Gastrocnemius medialis (tissue), 4 donors: ENCODE measurements at regions not wholly inside any gene's neighbourhood (a gene's known extent, or its start where the extent isn't known, plus 50 kb on each side); places are given as distances from the start of the nearest gene placed in this dataset.

Experiments used
- ATAC-seq, 2 donors: fragments of 150-250 bp; one replicate each; pipeline ENCODE4 v1.9.1; 2016
- DNase-seq, 2 donors: peaks; one replicate each; pipeline ENCODE4 v3.0.0-alpha.2; 2019
- H3K27ac ChIP-seq, 4 donors: fragments of 200-600 bp; sonication (generic); 1 replicate in 1 of 4; 2 replicates in 3 of 4; pipeline ENCODE4 v1.5.1; 2016 to 2018; ENCODE audit warnings: mild to moderate bottlenecking in 2 of 4, moderate library complexity in 1 of 4
- H3K27me3 ChIP-seq, 3 donors: fragments of 200-600 bp; sonication (generic) in 2 of 3; 1 replicate in 1 of 3; 2 replicates in 2 of 3; pipeline versions ENCODE4 v1.5.1 to v1.6.0; 2016 to 2019; ENCODE audit warnings: mild to moderate bottlenecking in 1 of 3, moderate library complexity in 1 of 3
- H3K36me3 ChIP-seq, 2 donors: fragments of 200-600 bp; sonication (generic) in 1 of 2; one replicate each; pipeline ENCODE4 v1.5.1; 2017 to 2018
- H3K4me1 ChIP-seq, 2 donors: fragments of 200-600 bp; sonication (generic) in 1 of 2; one replicate each; pipeline ENCODE4 v1.5.1; 2016 to 2017; ENCODE audit warnings: mild to moderate bottlenecking in 2 of 2
- H3K4me3 ChIP-seq, 4 donors: fragments of 200-600 bp; sonication (generic) in 3 of 4; 1 replicate in 1 of 4; 2 replicates in 3 of 4; pipeline ENCODE4 v1.5.1; 2016 to 2019; ENCODE audit warnings: mild to moderate bottlenecking in 2 of 4
- H3K9me3 ChIP-seq, 3 donors: fragments of 200-600 bp; sonication (generic) in 2 of 3; 1 replicate in 1 of 3; 2 replicates in 2 of 3; pipeline ENCODE4 v1.5.1; 2016 to 2019
- POLR2A ChIP-seq, 2 donors: fragments of 450-650 bp; IDR thresholded peaks; one replicate each; pipeline ENCODE4 v1.6.1; 2017; ENCODE audit warnings: antibody characterized with exemption in 2 of 2, mild to moderate bottlenecking in 2 of 2, moderate library complexity in 2 of 2
- in situ Hi-C, 4 donors: fragments of 200-750 bp; cut with MboI; loops; one replicate each; pipeline versions ENCODE4 v1.15.0 to v1.8.0; 2017; ENCODE audit warnings: low sequenced_read_pairs in 4 of 4
- intact Hi-C: fragments of 100-400 bp; cut with DNase I; formaldehyde crosslinking; loops from one replicate; pipeline ENCODE4 v1.15.1; 2023; ENCODE audit warnings: low total_unique reads
- TF ChIP-seq, protein P1 (sequence below), 5 experiments: fragments of 450-650 bp in 3 of 5; fragments of 200-600 bp in 2 of 5; sonication (generic) in 2 of 5; IDR thresholded peaks in 4 of 5; conservative IDR thresholded peaks in 1 of 5; 1 replicate in 4 of 5; 2 replicates in 1 of 5; pipeline ENCODE4 v1.5.1; 2016 to 2019; ENCODE audit warnings: antibody characterized with exemption in 5 of 5, mild to moderate bottlenecking in 3 of 5, moderate library complexity in 3 of 5

DNA sequence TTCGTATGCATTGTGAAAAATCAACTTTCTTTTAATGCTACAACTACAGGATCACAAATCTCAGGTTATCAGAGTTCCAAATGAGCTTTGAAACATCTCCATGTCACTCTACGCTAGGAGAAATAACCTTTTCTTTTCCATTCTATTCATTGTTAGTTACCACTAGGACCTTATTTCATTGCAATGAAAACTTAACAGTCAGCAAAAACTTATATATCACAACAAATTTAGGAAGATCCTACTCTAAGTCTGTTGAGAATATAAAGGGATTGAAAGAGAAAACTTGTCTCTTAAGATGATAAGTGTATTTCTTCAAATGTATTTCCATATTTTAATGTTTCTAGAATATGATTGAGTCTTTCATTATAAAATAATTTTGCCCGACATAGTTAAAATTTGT lies 539.1 kb downstream of the TMTC2 start:
- in situ Hi-C loops (no loop called here), intact Hi-C loops (no loop called here)
- H3K27ac ChIP-seq = no peak overlapping the region
- DNase-seq = no peak
- no peaks in the 10 kb centered on the region for H3K9me3 ChIP-seq
- H3K4me1 ChIP-seq = no peaks in the 10 kb centered on the region
- H3K4me3 ChIP-seq = no peak overlapping the region
- ATAC-seq = no peak
- H3K27me3 ChIP-seq = no peaks in the 10 kb centered on the region
- TF ChIP-seq POLR2A (IDR thresholded peaks at IDR 0.05) = no peak
- H3K36me3 ChIP-seq = no peaks in the 10 kb centered on the region

- DNase-seq = no peak
Measured at GRCh38 chr12:83224012-83224411, 537.3 kb downstream of the TMTC2 start.

GRCh38 chr12:83220774-83221173 lies 534.1 kb downstream of the TMTC2 start:
- Histone ChIP-seq H3K36me3 (no peaks in the 10 kb centered on the region), H3K4me1 (no peaks in the 10 kb centered on the region), H3K27me3 (no peaks in the 10 kb centered on the region), H3K9me3 (no peaks in the 10 kb centered on the region), H3K4me3 (no peak overlapping the region), H3K27ac (no peak overlapping the region)
- in situ Hi-C loops = no loop called here
- no peak for TF ChIP-seq POLR2A (IDR thresholded peaks at IDR 0.05)
- TF ChIP-seq, protein P1, sequence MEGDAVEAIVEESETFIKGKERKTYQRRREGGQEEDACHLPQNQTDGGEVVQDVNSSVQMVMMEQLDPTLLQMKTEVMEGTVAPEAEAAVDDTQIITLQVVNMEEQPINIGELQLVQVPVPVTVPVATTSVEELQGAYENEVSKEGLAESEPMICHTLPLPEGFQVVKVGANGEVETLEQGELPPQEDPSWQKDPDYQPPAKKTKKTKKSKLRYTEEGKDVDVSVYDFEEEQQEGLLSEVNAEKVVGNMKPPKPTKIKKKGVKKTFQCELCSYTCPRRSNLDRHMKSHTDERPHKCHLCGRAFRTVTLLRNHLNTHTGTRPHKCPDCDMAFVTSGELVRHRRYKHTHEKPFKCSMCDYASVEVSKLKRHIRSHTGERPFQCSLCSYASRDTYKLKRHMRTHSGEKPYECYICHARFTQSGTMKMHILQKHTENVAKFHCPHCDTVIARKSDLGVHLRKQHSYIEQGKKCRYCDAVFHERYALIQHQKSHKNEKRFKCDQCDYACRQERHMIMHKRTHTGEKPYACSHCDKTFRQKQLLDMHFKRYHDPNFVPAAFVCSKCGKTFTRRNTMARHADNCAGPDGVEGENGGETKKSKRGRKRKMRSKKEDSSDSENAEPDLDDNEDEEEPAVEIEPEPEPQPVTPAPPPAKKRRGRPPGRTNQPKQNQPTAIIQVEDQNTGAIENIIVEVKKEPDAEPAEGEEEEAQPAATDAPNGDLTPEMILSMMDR (IDR thresholded peaks at IDR 0.05 in 4 of 5, conservative IDR thresholded peaks at IDR 0.05 in 1 of 5) = no peak
- DNase-seq (no peak), ATAC-seq (no peak)
- intact Hi-C loops = no loop called here

More at GRCh38 chr12:83224012-83224411, 537.3 kb downstream of the TMTC2 start:
- H3K4me1 ChIP-seq = no peaks in the 10 kb centered on the region
- ATAC-seq = no peak
- in situ Hi-C loops (no loop called here), intact Hi-C loops (no loop called here)
- H3K4me3 ChIP-seq = no peak overlapping the region
- H3K36me3 ChIP-seq = no peaks in the 10 kb centered on the region
- no peak for TF ChIP-seq POLR2A (IDR thresholded peaks at IDR 0.05)
- TF ChIP-seq, protein P1 (IDR thresholded peaks at IDR 0.05 in 4 of 5, conservative IDR thresholded peaks at IDR 0.05 in 1 of 5) = no peak
- H3K9me3 ChIP-seq = no peaks in the 10 kb centered on the region
- no peak overlapping the region for H3K27ac ChIP-seq
- no peaks in the 10 kb centered on the region for H3K27me3 ChIP-seq

DNA sequence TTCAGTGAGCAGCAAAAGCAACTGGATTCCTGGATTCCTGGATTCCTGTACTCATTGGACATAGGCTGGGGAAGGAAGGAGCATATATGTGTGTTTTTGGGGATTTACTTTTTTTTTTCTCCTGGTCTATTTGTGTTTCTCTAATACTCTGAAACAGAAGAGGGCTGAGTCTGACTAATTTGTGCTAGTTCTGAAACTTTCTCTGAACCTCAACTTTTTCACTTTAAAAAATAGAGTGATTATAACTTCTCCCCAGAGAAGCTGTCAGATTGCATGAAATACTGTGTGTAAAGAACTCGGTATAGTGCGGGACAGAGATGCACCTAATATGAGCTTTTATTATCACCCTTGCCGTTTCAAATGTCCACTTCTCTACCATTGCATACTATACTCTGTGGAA lies 529.5 kb downstream of the TMTC2 start:
- in situ Hi-C loops = no loop called here
- Histone ChIP-seq H3K4me1 (no peaks in the 10 kb centered on the region), H3K27ac (no peak overlapping the region), H3K4me3 (no peak overlapping the region), H3K27me3 (no peaks in the 10 kb centered on the region), H3K9me3 (no peaks in the 10 kb centered on the region), H3K36me3 (no peaks in the 10 kb centered on the region)
- intact Hi-C loops = no loop called here
- ATAC-seq = no peak
- DNase-seq = no peak
- TF ChIP-seq, protein P1 (IDR thresholded peaks at IDR 0.05 in 4 of 5, conservative IDR thresholded peaks at IDR 0.05 in 1 of 5) = no peak
- TF ChIP-seq POLR2A (IDR thresholded peaks at IDR 0.05) = no peak

- TF ChIP-seq POLR2A (IDR thresholded peaks at IDR 0.05) = no peak
- TF ChIP-seq, protein P1 (IDR thresholded peaks at IDR 0.05 in 4 of 5, conservative IDR thresholded peaks at IDR 0.05 in 1 of 5) = no peak
- Histone ChIP-seq H3K27ac (no peak overlapping the region), H3K36me3 (no peaks in the 10 kb centered on the region), H3K4me1 (no peaks in the 10 kb centered on the region), H3K27me3 (no peaks in the 10 kb centered on the region), H3K9me3 (no peaks in the 10 kb centered on the region), H3K4me3 (no peak overlapping the region)
- DNase-seq = no peak
- in situ Hi-C loops = no loop called here
- ATAC-seq = no peak
- intact Hi-C loops = no loop called here
Measured at GRCh38 chr12:83214185-83214584, 527.5 kb downstream of the TMTC2 start.
